ENCODE measurements at regions not wholly inside any gene's neighbourhood (a gene's known extent, or its start where the extent isn't known, plus 50 kb on each side); places are given as distances from the start of the nearest gene placed in this dataset.

DNA sequence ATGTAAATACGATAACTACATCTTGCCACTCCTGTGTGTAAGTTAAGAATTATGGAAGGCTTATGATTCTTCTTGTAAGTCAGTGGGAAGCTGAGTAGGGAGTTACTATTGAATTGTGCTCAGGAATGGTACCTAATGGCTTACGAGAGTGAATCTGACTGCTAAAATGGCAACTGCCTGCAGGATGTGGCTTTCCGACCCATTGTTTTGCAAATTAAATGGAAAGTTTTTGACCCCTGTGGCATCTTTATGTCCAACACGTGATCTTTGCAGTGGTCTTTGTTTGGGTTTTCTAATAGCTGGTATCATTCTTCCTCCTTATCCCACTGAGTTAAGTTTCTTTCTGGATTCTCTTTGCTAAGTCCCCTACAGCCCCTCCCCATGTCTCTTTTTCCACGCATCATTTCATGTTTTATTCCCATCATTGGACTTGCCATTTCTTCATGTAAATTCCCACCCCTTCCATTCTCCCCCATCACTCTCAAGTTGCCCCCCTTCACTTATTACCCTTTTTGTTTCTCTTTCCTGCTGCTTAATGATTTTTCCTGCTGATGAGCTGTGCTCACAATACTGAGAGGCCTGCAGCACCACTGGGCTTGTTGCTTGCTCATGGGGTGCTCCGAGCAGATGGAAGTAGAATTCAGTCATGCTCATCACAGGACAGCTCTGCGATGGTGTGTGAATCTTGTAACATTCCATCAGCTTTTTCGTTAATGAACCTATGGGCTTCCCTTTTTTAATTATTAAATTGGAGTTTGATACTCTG lies 428.2 kb upstream of the IL12A start:
- no peak for DNase-seq

DNA sequence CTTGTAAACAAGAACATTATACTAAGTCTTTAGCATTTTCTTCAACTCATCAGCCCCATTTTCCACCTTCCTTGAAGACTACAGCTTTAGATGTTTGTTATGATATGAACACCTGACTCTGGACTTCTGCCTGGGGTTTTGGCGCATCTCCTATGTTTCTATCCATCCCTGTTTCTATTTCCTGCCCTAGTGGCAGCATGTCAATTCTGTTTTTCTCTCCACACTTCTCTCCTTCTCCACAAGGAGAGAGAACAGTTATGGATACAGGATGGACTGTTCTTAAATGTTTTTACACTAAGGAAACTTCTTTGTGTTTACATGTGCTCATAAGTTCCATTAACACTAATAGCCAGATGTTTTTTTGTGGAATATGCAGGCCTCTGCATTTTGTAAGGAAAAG lies 423.3 kb upstream of the IL12A start:
- no peak for DNase-seq

GRCh38 chr3:159583662-159584061 lies 405.0 kb upstream of the IL12A start:
- DNase-seq = no peak

- DNase-seq = no peak
Measured at GRCh38 chr3:159584421-159584820, 404.2 kb upstream of the IL12A start.

DNA sequence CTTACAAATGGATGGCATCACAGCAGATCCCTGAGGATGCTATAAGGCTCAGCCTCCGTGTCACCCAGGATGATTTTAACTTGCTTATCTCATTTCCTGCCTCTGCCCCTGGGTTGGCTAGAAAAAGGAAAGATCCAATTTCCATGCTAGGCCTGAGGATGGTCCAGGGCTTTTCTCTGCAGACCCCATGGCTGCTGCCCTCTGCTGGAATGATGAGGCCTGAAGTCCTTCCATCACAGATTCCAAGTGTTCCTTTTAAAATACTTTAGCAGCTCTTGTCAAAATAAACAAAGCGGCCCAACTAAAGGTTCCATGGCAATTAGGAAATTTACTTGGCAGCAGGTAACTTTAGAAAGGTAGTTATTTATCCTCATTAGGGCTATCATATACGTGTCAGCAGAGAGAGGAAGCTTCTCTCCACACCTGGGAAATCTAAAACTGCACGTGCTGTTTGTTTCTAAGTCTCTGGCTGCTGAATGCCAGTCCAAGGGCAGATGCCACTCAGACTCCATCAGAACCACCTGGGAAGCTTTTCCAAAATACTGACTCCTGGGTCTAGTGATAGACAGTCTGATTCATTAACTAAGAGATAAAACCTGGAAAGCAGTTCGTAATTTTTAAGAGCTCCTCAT lies 401.9 kb upstream of the IL12A start:
- no peak for DNase-seq

- DNase-seq = no peak
Measured at GRCh38 chr3:159593927-159594605, 394.6 kb upstream of the IL12A start.

DNA sequence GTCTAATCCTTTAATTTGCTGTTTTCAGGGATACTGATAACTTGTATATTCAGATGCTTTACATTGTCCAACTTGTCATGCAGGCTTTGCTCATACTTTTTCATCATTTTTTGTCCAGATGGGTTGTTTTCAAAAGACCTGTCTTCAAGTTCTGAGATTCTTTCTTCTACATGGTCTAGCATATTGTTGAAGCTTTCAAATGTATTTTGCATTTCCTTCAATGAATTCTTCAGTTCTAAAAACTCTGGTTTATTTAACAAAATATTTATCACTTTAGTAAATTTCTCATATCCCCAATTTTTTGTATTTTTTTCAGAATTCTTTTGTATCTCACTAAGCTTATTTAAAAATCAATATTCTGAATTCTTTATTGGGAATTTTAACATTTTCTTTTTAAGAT lies 388.3 kb upstream of the IL12A start:
- DNase-seq = no peak

DNA sequence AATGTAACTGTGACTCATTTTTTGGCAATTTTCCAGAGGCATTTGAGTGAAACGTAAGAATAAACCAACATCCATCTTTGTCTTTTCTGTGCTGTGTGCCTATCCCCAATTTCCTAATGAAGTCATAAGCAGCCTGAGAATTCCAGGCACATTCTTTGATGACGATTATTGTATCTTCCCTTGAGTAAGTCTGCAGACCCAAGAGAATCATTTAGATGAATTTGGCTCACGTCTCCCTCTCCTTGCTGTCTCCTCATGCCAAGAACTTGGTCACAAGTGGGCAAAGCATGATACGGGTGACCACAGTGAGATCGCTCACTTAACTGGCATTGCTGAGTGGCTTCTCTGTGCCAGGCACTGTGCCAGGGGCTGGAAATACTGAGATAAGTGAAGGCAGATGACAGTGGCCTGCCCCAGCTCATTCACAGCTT lies 384.5 kb upstream of the IL12A start:
- no peak for DNase-seq

DNA sequence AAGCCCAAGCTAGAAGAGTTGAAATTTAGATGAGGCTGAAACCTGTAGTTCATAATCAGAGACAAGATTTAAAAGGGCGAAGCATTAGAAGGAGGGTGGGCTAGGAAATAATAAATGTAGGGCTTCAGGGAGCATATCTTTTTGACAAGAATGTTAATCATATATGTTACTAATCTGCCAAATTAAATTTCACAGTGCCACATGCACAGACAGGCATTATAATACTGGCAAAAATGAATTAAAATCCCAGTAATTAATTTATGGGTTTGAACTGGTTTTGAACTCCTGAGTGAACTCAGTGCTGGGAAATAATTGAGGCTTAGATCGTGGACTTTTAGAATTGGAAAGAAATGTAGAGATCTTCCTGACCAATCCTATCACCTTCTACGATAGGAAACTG lies 383.5 kb upstream of the IL12A start:
- no peak for DNase-seq

DNA sequence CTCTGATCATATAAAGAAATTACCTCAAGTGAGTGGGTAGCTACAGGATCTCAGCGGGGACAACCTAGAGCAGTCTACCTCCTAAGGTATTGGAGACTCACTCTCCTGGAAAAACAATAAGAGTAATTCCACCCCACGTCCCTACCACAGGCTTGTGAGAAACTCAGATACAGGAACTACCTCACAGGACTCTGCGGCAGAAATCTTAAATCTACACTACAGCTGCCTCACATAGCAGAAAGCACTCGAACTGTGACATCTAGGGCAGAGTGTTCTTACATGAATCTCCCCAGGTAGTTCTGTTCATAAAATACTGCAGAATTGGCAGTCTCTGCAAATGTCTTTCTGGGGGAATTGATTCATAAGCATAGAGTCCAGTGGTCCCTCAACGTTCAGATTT lies 382.9 kb upstream of the IL12A start:
- no peak for DNase-seq

- DNase-seq = no peak
Measured at GRCh38 chr3:159607856-159608255, 380.8 kb upstream of the IL12A start.

DNA sequence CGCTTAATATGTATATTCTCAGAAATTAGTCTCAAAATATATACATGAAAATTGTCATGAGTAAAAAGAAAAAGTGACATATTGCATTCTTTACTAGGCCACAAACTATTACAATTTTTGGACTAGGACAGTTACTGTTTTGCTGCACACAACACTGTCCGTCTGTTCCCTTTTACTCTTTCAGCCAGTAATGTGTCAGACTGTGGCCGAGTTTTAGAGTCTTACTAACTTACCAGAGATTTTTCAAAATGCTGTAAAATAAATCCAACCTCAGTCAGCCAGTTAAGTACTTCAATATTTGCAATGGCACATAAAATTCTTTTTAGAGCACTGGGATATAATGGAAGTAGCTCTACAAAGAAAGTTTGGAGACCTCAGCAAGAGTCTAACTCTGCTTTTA lies 380.3 kb upstream of the IL12A start:
- DNase-seq = no peak

GRCh38 chr3:159609625-159610024 lies 379.0 kb upstream of the IL12A start:
- DNase-seq = no peak

GRCh38 chr3:159616234-159616825 lies 372.3 kb upstream of the IL12A start:
- DNase-seq = no peak

DNA sequence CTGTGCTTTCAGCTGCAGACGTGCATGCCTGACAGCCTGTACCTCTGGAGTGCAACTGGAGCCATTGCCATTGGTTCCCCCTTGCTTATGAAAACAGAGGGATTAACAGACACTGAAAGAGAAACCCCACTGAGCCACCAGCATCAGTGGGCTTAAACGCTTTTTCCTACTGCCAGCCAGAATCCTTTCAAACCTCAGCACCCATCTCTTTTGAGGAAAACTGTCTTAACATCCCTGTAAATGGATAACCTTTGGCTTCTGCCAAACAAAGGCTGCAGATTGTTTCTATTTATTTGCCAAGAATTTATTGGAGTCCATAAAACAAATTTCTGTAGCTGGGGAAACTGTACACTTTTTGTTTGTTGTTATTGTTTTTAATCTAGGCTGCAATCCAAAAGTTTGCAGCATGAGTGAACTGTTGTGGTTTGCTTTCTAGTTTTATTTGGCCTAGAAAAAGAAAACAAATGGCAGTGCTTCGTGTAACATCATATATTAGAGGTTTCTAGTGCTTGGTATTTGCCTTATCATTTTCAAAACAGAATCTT lies 369.2 kb upstream of the IL12A start:
- no peak for DNase-seq

DNA sequence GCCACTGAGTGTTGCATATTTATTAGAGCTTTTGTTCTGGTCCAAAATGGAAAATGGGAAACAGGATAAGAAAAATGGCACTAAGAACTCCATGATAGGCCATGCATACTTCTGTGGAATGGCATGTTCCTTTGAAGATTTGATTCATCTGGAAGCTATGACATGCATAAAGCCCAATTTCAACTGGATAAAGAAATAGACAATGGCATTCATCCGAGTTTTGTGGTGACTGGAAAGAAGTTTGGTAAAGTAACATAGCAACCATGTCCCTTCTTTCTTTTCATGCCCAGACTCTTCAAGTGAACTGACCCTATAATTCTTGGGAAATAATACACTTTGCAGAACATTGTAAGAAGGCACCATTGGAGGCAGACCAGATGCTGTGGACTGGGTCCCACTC lies 368.4 kb upstream of the IL12A start:
- no peak for DNase-seq

- DNase-seq = no peak
Measured at GRCh38 chr3:159620873-159621272, 367.8 kb upstream of the IL12A start.

- no peak for DNase-seq
Measured at GRCh38 chr3:159624616-159625015, 364.0 kb upstream of the IL12A start.

DNA sequence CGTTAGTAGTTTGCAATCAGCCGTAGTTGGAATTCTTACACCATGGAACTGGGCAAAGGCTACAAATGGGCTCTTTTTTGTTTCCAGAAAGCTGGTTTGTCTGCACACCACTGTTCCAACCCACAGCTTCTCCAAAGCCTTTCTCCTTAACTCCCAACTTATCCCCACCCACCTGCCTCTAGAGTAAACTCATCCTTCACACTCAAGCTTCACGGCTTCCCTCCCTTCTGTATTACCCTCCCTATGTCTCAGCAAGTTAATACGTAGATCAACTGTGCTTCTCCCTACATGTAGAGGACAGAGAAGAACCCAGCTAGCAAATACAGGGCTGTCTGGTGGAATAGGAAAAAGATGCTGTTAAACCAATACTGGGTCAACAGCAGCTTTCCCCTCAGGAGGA lies 363.0 kb upstream of the IL12A start:
- no peak for DNase-seq

- no peak for DNase-seq
Measured at GRCh38 chr3:159626598-159626997, 362.0 kb upstream of the IL12A start.

- no peak for DNase-seq
Measured at GRCh38 chr3:159627229-159627628, 361.4 kb upstream of the IL12A start.

DNA sequence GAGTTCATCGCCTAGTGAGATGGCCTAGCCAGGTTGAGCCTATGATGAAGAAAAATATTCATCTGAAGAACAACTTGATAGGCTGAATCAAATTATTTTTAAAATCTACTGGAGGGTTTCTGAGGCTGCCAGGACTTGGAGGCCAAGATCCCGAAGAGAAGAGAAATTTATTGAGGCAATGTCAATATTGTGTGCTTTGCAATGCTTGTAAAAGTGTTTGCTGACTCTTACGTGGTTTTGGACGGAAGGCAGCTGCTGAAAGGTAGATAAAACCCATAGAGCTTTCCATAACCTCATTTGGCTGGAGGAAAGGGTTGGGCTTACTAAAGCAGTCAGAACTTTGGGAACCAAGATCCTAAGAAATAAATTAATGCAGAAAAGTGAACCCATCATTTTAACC lies 361.0 kb upstream of the IL12A start:
- no peak for DNase-seq

DNA sequence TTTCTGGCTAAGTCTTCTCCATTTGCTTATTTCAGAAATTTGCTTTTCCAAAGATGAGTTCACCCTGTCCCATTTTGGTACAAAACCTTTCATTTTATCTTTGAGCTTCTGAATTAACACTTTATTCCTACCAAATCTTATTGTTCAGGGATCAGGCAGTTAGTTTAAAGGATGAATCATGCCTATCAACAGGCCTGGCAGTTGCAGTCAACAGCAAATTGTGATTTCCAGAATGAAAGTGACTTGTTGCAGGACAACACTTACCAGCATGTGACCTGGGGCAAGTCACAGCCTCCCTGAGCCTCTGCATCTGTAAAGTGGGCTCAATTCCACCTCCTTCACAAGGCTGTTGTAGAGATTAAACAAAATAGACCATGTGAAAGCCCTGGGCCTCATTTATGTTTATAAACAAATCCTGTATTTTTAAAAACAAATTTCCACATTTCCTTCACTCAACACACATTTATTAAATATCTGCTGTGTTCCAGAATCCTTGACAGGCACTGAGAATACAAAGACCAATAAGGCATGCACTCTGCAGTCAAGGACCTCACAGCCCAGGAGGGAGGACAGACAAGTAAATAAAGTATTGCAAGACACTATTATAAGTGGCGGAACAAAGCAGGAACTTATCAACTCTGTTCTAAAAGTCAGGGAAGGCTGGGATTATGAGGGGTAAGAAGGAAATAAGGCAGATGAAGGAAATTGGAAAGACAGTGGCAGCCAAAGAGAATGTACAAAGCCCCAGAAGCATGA lies 359.1 kb upstream of the IL12A start:
- no peak for DNase-seq
